ENCODE measurements at regions not wholly inside any gene's neighbourhood (a gene's known extent, or its start where the extent isn't known, plus 50 kb on each side); places are given as distances from the start of the nearest gene placed in this dataset.

- DNase-seq (ENCODE audit: low read depth): no peak
Observed at GRCh38 chr11:70820712-70821111, 422.4 kb downstream of the CTTN start.

- DNase-seq (ENCODE audit: low read depth): no peak
Observed at GRCh38 chr11:70823771-70824170, 425.4 kb downstream of the CTTN start.

DNA sequence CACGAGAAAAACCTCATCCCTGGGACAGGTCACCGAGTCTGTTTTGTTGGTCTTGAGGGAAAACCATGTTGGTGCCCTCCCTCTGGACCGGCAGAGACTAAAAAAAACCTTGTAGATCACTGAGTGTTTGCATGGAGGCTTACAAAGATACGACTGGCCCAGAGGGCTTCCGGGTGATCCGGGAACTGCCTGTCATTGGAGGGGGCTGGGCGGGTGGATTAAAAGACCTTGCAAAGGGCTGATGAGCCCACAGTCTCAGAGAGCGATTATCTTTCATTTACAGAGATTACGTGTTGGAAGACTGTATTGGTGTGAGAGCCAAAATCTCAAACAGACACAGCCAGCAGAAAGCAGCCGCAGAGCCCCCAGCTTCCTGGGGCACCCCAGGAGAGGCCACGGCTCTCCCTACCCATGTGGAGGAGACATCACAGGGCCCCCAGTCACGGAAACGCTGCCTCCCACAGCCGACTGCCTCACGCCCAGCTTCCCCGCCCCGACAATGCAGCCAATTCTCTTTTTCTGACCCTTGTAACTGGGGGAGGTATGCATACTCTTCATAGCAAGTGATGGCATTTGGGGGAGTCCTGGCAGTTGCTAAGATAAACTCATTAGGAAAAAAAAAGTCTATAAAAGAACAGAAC is 426.4 kb downstream of the CTTN start:
- DNase-seq (ENCODE audit: low read depth): no peak

DNA sequence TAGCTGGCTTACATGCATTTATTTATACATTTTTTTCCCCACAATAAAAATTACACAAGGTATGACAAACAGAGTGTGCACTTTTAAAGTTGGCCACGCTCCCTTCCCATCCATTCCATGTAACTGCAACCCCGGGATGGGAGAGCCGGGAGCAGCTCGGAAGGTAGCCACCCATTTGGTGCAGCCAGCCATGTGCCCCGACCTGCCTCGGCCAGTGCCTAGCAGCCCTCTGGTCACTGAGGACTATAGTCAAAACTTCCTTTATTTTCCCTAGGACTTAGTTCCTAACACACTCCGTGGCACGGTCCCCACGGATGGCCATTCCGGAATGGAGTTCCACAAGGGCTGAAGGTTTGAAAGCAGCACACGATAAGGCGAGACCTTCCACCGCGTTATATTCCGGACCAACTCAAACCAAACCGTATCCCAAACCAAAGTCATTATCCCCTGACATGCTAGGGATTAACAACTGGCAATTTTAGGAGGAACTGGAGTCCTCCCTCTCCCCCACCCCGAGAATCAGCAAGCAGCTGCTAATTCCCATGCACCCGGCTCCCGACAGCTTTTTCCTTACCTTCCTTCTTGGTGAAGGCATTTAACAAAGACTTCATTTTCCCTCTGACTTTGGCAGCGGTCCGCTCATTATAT is 426.4 kb downstream of the SHANK2 start:
- DNase-seq (ENCODE audit: low read depth): no peak

DNA sequence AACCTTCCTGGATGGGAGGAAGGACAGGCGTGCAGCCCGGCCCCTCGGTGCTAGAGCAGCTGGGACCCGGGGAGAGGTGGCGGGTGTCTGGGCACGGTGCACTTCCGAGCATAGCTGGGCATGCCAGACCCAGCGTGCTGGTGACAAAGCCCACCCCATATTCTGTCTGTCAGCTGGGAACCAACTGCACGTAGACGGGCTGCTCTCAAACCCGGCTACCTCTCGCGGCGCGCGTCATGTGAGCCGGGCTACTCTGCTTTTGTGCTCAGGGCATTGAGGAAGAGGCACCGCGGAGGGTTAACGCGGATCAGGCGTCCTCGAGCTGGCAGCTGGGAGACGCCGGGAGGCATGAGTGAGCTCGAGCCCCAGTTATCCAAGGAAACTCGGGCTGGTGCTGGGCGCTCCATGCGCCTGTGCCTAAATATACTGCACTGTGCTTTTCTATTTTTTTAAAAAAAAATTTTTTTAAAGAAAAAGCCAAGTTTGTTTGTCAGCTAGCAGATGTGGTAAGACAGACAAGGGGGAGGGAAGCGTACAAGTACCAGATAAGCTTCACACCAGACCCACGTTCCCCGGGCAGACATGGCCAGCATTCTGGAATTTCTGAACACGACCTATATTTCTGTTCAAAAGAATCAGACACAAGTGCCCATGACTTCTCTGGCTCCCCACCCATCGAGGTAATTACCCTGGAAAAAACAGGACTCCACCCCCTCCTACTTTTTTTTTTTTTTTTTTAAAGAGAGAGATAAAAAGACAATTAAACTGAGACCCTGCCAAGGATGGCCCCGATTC is 425.6 kb downstream of the SHANK2 start:
- DNase-seq (ENCODE audit: low read depth): no peak

DNA sequence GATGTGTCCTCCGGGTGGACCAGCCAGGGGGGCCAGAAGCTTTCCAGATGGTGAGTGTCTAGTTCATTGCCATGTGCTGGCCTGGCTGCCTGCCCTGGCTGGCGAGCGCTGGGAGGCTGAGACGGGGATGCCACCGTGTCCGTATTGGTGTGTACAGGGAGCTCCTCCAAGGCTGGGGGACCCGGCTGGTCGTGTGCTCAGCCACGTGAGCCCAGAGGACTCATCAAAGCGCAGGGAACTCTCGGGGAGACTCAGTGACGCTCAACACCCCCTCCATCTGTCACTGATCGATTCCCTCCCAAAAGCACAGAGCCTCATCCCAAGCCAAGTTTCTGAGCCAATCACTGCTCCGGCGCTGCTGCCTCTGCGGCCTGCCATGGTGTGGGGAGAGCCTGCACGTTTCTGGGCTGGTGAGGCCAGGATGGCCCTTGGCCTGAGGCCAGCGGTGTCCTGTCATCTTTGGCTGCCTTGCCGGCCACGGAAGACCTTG is 423.7 kb downstream of the SHANK2 start:
- DNase-seq (ENCODE audit: low read depth): no peak

DNA sequence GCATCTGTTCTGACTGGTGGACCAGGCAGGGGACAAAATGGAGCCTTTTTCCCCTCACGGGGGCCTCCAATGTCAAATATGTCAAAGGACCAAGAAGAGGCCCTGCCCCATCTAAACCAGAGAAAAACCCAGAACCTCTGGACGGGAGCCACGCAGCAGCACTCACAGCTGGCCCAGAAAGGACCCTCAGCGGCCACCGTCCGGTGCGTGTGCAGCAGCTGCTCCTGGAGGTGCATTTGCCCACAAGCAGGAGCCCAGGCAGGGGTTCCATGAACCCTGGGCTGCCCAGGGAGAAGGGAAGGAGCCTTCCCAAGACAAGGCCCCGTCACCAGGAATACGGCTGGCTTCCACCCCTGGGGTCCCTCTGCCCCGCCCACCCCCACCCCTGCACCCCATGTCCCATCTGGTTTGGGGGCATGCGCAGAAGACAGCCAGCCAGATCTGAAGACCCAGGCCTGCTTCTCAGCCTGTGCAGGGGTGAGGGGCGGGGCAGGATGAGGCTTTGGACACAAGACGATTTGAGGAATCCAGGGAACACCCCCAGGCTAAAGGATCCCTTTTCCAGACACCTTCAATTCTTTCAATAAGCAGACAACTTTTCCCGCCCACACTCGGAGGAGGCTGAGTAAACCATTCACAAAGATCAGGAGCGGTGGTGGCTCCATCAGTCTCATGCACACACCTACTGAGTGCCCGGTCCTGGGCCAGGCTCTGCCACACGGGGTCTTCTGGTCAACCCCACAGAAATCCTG is 423.1 kb downstream of the SHANK2 start:
- DNase-seq (ENCODE audit: low read depth): no peak

GRCh38 chr11:70829886-70830272 is 422.5 kb downstream of the SHANK2 start:
- no peak for DNase-seq (ENCODE audit: low read depth)

GRCh38 chr11:70833011-70833410 is 419.4 kb downstream of the SHANK2 start:
- no peak for DNase-seq (ENCODE audit: low read depth)

DNA sequence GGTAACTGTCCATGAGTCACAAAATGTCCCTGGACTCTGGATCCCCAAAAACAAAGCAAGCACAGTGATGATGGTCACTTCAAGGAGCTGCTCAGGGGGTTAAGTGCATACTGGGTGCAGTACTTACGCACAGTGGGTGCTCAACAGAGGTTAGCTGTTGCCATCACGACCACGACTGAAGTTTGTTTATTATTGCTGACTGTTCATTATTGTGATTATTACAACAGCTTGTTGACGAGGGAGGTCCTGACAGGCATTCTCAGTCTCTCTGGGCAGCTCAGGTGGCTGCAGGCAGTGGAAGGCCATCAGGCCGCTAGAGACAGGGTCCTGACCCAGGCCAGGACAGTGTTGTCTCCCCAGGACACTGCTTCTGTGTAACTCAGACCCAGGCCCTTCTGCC is 418.8 kb downstream of the SHANK2 start:
- no peak for DNase-seq (ENCODE audit: low read depth)

DNA sequence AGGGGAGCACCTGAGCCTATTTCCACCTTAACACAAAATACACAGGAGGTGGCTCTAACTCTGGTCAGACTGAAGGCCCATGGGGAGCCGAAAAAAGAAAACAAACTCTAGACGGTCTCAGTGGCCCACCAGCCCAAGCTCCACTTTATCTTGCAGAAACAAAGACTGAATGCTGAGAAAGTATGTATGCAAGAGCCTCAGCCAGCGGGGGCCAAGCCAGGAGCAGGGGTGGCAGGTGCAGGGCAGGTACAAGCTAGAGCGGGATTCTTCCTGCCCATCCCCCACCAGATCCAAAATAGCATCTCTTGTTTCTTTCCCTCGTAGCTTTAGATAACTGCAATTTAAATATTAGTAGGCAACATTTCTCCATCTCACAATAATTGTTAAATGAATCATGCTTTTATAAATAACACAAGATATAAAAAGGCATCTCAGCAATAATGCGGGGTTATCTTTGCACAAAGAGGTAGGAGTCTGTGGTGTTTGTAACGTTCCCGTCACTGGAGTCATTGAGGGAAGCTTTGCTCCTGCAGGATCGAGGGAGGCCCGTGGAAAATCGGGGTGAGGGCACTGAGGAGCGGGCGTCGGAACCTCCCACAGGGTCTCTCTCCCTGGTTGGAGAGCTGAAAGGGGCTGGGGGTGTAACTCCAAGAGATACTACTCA is 418.0 kb downstream of the SHANK2 start:
- no peak for DNase-seq (ENCODE audit: low read depth)

GRCh38 chr11:70834984-70835560 is 417.3 kb downstream of the SHANK2 start:
- DNase-seq (ENCODE audit: low read depth): no peak

DNA sequence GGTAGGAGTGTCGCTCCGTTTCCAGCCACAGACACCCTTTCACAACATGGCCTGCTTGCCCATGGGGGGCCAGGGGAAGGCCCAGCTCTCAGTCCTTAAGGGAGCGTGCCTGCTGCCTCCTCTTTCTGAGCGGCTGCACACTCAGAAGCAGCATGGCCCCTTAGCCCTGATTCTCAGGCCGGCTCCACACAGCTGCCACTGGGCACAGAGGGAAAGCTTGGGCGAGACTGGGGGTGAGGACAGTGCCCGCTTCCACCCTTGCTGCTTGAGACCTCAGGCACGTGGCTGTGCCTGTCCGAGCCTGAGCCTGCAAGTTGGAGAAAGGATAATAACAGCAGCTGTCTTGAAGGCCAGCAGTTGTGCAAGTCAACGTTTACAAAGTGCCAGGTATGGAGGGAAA is 416.3 kb downstream of the SHANK2 start:
- no peak for DNase-seq (ENCODE audit: low read depth)

GRCh38 chr11:70838198-70838597 is 414.2 kb downstream of the SHANK2 start:
- no peak for DNase-seq (ENCODE audit: low read depth)

GRCh38 chr11:70839851-70840250 is 412.5 kb downstream of the SHANK2 start:
- DNase-seq (ENCODE audit: low read depth): no peak

- no peak for DNase-seq (ENCODE audit: low read depth)
Observed at GRCh38 chr11:70841264-70841663, 411.1 kb downstream of the SHANK2 start.

DNA sequence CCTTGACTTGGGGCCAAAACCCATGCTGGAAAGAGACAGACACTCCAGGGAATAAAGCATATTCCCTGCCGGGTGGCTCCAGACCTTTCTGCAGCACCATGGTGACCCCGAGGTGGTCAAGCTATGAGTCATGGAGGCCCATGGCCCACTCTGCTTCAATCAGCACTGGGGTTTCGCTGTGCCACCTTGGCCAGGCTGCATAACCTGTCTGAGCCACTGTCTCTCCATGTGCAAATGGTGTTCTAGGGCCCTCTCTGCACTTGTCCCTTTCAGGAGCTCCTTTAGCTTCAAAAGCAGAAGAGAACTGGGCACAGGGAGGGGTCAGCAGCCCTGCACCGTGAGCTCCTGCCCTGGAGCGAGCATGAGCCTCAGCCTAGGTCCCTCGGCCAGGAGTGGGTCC is 410.1 kb downstream of the SHANK2 start:
- no peak for DNase-seq (ENCODE audit: low read depth)

- DNase-seq (ENCODE audit: low read depth): no peak
Observed at GRCh38 chr11:70842701-70843100, 409.7 kb downstream of the SHANK2 start.

- DNase-seq (ENCODE audit: low read depth): no peak
Observed at GRCh38 chr11:70843906-70844305, 408.5 kb downstream of the SHANK2 start.

- no peak for DNase-seq (ENCODE audit: low read depth)
Observed at GRCh38 chr11:70844387-70844786, 408.0 kb downstream of the SHANK2 start.

- DNase-seq (ENCODE audit: low read depth): no peak
Observed at GRCh38 chr11:70845591-70846041, 406.8 kb downstream of the SHANK2 start.
